LNCAP (cell line): ENCODE measurements at regions not wholly inside any gene's neighbourhood (a gene's known extent, or its start where the extent isn't known, plus 50 kb on each side); places are given as distances from the start of the nearest gene placed in this dataset.

Experiments used
- TF ChIP-seq, protein P1 (sequence below): fragments of 450-650 bp; IDR thresholded peaks from 2 replicates; pipeline ENCODE4 v1.5.1; 2017; ENCODE audit warnings: mild to moderate bottlenecking

DNA sequence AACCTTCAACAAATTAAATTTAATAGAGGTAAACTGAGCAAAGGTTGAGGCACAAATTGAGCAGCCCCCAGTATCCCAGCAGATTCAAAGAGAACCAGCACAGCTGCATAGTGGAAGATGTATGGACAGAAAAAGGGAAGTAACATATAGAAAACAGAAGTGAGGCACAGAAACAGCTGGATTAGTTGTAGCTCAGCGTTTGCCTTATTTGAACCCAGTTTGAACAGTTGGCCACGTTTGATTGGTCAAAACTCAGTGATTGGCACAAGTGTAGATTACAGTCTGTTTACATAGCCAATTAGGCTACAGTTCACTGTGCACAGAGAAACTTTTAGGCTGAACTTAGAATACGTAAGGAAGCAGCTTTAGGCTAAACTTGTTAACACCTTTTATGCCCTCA, 315.5 kb downstream of the RMST start:
- TF ChIP-seq, protein P1, sequence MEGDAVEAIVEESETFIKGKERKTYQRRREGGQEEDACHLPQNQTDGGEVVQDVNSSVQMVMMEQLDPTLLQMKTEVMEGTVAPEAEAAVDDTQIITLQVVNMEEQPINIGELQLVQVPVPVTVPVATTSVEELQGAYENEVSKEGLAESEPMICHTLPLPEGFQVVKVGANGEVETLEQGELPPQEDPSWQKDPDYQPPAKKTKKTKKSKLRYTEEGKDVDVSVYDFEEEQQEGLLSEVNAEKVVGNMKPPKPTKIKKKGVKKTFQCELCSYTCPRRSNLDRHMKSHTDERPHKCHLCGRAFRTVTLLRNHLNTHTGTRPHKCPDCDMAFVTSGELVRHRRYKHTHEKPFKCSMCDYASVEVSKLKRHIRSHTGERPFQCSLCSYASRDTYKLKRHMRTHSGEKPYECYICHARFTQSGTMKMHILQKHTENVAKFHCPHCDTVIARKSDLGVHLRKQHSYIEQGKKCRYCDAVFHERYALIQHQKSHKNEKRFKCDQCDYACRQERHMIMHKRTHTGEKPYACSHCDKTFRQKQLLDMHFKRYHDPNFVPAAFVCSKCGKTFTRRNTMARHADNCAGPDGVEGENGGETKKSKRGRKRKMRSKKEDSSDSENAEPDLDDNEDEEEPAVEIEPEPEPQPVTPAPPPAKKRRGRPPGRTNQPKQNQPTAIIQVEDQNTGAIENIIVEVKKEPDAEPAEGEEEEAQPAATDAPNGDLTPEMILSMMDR, result no peak

DNA sequence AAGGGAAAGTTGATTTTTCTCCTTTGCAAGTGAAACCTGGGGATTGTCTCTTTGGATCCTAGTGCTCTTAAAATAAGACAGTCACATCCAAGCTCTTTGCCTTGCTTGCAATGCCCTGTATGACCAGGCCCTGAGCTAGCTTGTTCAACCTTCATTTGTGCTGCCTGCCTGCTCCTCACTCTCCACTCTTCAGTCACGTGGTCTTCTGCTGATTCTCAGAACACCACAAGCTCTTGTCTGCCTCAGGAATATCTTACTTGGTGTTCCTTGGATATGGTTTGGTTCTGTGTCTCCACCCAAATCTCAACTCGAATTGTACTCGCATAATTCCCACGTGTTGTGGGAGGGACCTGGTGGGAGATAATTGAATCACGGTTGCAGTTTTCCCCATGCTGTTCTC, 318.7 kb downstream of the RMST start:
- TF ChIP-seq, protein P1, result no peak

- TF ChIP-seq, protein P1, result no peak
Observed at GRCh38 chr12:97784904-97785303, 322.3 kb downstream of the RMST start.

- TF ChIP-seq, protein P1, result no peak
Observed at GRCh38 chr12:97790281-97790680, 327.7 kb downstream of the RMST start.

- TF ChIP-seq, protein P1, result no peak
Observed at GRCh38 chr12:97797473-97797872, 334.9 kb downstream of the RMST start.

DNA sequence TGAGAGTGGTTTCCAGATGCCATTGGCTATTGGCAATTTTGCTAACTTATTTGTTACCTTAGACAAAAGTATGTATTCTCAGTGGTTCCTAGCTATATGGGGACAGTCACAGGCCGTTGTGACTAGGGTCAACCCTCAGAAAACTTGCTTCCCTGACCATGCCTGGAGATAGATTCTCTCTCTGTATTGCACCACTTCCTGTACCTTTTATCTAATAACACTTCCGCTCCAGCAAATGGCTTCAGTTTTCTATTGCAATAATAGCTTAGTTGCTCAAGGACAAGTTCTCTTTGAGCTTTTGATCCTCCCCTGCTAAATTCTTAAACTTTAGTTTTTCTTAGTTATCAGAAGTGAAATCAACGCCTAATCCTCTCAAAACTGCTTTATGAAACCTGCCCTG, 338.0 kb downstream of the RMST start:
- TF ChIP-seq, protein P1, result no peak

DNA sequence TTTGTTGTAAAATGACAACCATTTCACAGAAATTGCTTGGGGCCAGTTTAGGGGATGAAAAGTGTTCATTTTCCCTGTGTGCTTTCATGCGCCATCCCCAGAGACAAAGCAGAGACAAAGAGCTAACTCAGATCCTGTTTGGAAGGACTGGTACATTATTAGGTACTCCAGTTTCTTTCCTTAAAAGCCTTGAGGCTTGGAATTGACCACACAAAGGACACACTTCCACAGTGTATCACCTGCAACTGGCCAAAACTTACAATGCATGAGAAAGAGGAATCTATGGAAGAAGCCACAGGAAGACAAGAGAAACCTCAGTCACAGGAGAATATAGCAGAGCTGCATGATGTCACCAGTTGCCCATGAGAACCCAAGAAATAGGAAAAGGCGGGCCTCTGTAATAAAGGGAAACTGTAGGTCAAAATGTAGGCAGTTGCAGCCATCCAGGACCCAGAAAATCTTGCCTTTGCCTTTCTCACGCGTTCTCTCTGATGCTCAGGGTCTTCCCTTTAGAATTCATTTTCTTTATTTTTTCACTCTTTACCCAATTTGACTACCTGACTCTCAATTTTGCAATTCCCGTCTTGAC, 339.0 kb downstream of the RMST start:
- TF ChIP-seq, protein P1, result no peak

DNA sequence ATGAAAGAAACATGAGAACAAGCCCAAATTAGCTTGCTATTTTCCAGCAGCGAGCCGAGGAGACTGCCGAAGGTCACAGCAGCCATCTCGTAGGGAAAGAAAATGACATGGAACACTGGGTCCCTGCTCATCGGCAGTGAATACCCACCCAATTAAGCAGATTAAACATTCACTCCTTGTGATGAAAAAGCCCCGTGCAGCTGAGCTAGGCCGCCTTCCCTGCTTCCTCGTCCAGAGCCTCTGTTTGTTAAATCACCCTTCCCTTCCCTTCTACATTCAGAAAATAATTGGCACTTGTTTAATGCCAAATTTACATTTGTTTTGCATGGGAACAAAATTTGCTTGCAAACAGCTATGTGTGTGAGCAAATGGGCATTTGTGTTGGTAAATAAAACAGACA, 342.5 kb downstream of the RMST start:
- TF ChIP-seq, protein P1, result no peak
